ENCODE measurements at regions not wholly inside any gene's neighbourhood (a gene's known extent, or its start where the extent isn't known, plus 50 kb on each side); places are given as distances from the start of the nearest gene placed in this dataset.

GRCh38 chr1:244237445-244237844, 186.4 kb downstream of the ZBTB18 start:
- Histone ChIP-seq H3K4me3 (no peak overlapping the region), H3K27ac (no peak overlapping the region), H3K27me3 (no peaks in the 10 kb centered on the region), H3K36me3 (no peaks in the 10 kb centered on the region), H3K9me3 (no peaks in the 10 kb centered on the region), H3K4me1 (no peaks in the 10 kb centered on the region)
- intact Hi-C loops (cut with DNase I; ENCODE audit: low total_unique reads) = no loop called here
- DNase-seq = no peak
- TF ChIP-seq EP300 (IDR thresholded peaks at IDR 0.05) = no peak
- no peak for TF ChIP-seq CTCF (IDR thresholded peaks at IDR 0.05)
- TF ChIP-seq POLR2AphosphoS5 (IDR thresholded peaks at IDR 0.05) = no peak
- no peak for TF ChIP-seq POLR2A (IDR thresholded peaks at IDR 0.05)
- WGBS, 5 donors = 80 to 85% (median 83%) methylated on average over 8 of the region's 8 CpGs

- no peaks in the 10 kb centered on the region for H3K36me3 ChIP-seq
- no peaks in the 10 kb centered on the region for H3K27me3 ChIP-seq
- H3K4me1 ChIP-seq = no peaks in the 10 kb centered on the region
- no peaks in the 10 kb centered on the region for H3K9me3 ChIP-seq
- no peak for DNase-seq
- TF ChIP-seq POLR2AphosphoS5 (IDR thresholded peaks at IDR 0.05) = no peak
- TF ChIP-seq EP300 (IDR thresholded peaks at IDR 0.05) = no peak
- no peak for TF ChIP-seq POLR2A (IDR thresholded peaks at IDR 0.05)
- TF ChIP-seq CTCF (IDR thresholded peaks at IDR 0.05) = no peak
- H3K4me3 ChIP-seq = no peak overlapping the region
- intact Hi-C loops (cut with DNase I; ENCODE audit: low total_unique reads) = no loop called here
- H3K27ac ChIP-seq = no peak overlapping the region
- 81 to 94% (median 94%) methylated on average over 4 of the region's 4 CpGs for WGBS, 5 donors
Observed at GRCh38 chr1:244239261-244239770, 188.2 kb downstream of the ZBTB18 start.

GRCh38 chr1:244241438-244241837, 190.4 kb downstream of the ZBTB18 start:
- no peak for DNase-seq
- no peak overlapping the region for H3K27ac ChIP-seq
- H3K4me3 ChIP-seq = no peak overlapping the region
- no peaks in the 10 kb centered on the region for H3K4me1 ChIP-seq
- no peaks in the 10 kb centered on the region for H3K9me3 ChIP-seq
- no peaks in the 10 kb centered on the region for H3K36me3 ChIP-seq
- intact Hi-C loops (cut with DNase I; ENCODE audit: low total_unique reads) = no loop called here
- WGBS, 5 donors = 78 to 89% (median 79%) methylated on average over 4 of the region's 4 CpGs
- H3K27me3 ChIP-seq = no peaks in the 10 kb centered on the region
- TF ChIP-seq POLR2A (IDR thresholded peaks at IDR 0.05) = no peak
- no peak for TF ChIP-seq EP300 (IDR thresholded peaks at IDR 0.05)
- TF ChIP-seq CTCF (IDR thresholded peaks at IDR 0.05) = no peak
- TF ChIP-seq POLR2AphosphoS5 (IDR thresholded peaks at IDR 0.05) = no peak

- Histone ChIP-seq H3K27me3 (no peaks in the 10 kb centered on the region), H3K4me3 (no peak overlapping the region), H3K4me1 (no peaks in the 10 kb centered on the region), H3K27ac (no peak overlapping the region), H3K9me3 (no peaks in the 10 kb centered on the region), H3K36me3 (no peaks in the 10 kb centered on the region)
- WGBS, 5 donors = 62 to 81% (median 72%) methylated on average over 5 of the region's 5 CpGs
- intact Hi-C loops (cut with DNase I; ENCODE audit: low total_unique reads) = no loop called here
- TF ChIP-seq POLR2A (IDR thresholded peaks at IDR 0.05) (no peak), EP300 (IDR thresholded peaks at IDR 0.05) (no peak)
- DNase-seq = peak in 1 of 2 donors; percentile 39
Observed at GRCh38 chr1:244242446-244242845, 191.4 kb downstream of the ZBTB18 start.

- intact Hi-C loops (cut with DNase I; ENCODE audit: low total_unique reads) = no loop called here
- H3K9me3 ChIP-seq = no peaks in the 10 kb centered on the region
- 72 to 84% (median 79%) methylated on average over 4 of the region's 4 CpGs for WGBS, 5 donors
- H3K27ac ChIP-seq = no peak overlapping the region
- no peaks in the 10 kb centered on the region for H3K27me3 ChIP-seq
- H3K4me3 ChIP-seq = no peak overlapping the region
- no peaks in the 10 kb centered on the region for H3K36me3 ChIP-seq
- no peaks in the 10 kb centered on the region for H3K4me1 ChIP-seq
- DNase-seq = no peak
- TF ChIP-seq POLR2AphosphoS5 (IDR thresholded peaks at IDR 0.05) (no peak), POLR2A (IDR thresholded peaks at IDR 0.05) (no peak), CTCF (IDR thresholded peaks at IDR 0.05) (no peak), EP300 (IDR thresholded peaks at IDR 0.05) (no peak)
Observed at GRCh38 chr1:244246334-244246733, 195.3 kb downstream of the ZBTB18 start.

Data from stomach (tissue), 8 donors.